ENCODE measurements at regions not wholly inside any gene's neighbourhood (a gene's known extent, or its start where the extent isn't known, plus 50 kb on each side); places are given as distances from the start of the nearest gene placed in this dataset.

- TF ChIP-seq MAFK (IDR thresholded peaks at IDR 0.05; ENCODE audit: partially characterized antibody): no peak
- TF ChIP-seq CTCF (IDR thresholded peaks at IDR 0.05): no peak
- TF ChIP-seq PBX3 (IDR thresholded peaks at IDR 0.05): no peak
- no peak for TF ChIP-seq EP300 (IDR thresholded peaks at IDR 0.05)
- no peak for TF ChIP-seq POLR2A (IDR thresholded peaks at IDR 0.05; ENCODE audit: low read length)
- TF ChIP-seq RNF2 (IDR thresholded peaks at IDR 0.05; ENCODE audit: borderline replicate concordance, low read depth): no peak
- TF ChIP-seq MAZ (IDR thresholded peaks at IDR 0.05; ENCODE audit: borderline replicate concordance, low read depth, low read length): no peak
- no peak for TF ChIP-seq HDAC2 (IDR thresholded peaks at IDR 0.05)
- no peak for TF ChIP-seq RAD21 (conservative IDR thresholded peaks at IDR 0.05 in 1 of 2, IDR thresholded peaks at IDR 0.05 in 1 of 2)
- TF ChIP-seq RFX5 (IDR thresholded peaks at IDR 0.05): no peak
- TF ChIP-seq TFCP2L1 (CRISPR knock-in tag; IDR thresholded peaks at IDR 0.05): no peak
- no peak for TF ChIP-seq POLR2AphosphoS2 (conservative IDR thresholded peaks at IDR 0.05; ENCODE audit: low read length)
Observed at GRCh38 chr10:106255111-106255678, 909.3 kb downstream of the SORCS1 start.
